Astrocyte (in vitro differentiated cells and primary cell): ENCODE measurements at regions not wholly inside any gene's neighbourhood (a gene's known extent, or its start where the extent isn't known, plus 50 kb on each side); places are given as distances from the start of the nearest gene placed in this dataset.

Experiments
- CTCF ChIP-seq: IDR thresholded peaks from 2 replicates; pipeline ENCODE4 v1.5.1; 2011; ENCODE audit warnings: low read depth, mild to moderate bottlenecking, inconsistent platforms, low read length, moderate library complexity; ENCODE audit not compliant: insufficient read depth
- EZH2 ChIP-seq: IDR thresholded peaks from 2 replicates; pipeline ENCODE4 v1.6.1; 2012; ENCODE audit warnings: mild to moderate bottlenecking, low read length, inconsistent platforms; ENCODE audit not compliant: insufficient read depth

DNA sequence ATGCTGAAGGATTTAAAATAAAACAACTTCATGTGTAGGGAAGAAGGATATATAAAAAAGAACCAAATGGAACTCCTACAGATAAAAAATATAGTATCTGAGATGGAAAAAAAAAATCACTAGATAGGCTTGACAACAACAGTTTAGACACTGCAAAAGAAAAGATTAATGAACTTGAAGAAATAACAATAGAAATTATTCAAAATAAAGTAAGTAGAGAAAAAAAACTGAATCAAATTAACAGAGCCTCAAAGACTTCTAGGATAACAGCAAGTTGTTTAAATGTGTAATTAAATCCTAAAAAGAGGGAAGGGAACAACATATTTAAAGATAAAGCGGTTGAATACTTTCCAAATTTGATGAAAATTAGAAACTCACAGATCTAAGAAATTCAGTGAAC, 316.3 kb upstream of the ECI2 start:
- no peak for TF ChIP-seq CTCF
- no peak for TF ChIP-seq EZH2
